Neural cell (in vitro differentiated cells): ENCODE measurements at regions not wholly inside any gene's neighbourhood (a gene's known extent, or its start where the extent isn't known, plus 50 kb on each side); places are given as distances from the start of the nearest gene placed in this dataset.

Experiments used
- H2AFZ ChIP-seq: fragments of 200-600, 300-800 bp; sonication (generic), shearing (Covaris generic); 2 replicates; pipeline ENCODE4 v1.6.0; 2014; ENCODE audit warnings: low read depth, mild to moderate bottlenecking, antibody characterized with exemption, low read length, moderate library complexity
- H3F3A ChIP-seq: fragments of 200-600 bp; shearing (Covaris generic); 2 replicates; pipeline ENCODE4 v1.6.1; 2016; ENCODE audit warnings: mild to moderate bottlenecking, moderate library complexity, mixed read lengths, antibody characterized with exemption, low read length; ENCODE audit not compliant: insufficient read depth, poor library complexity, severe bottlenecking
- H3K27ac ChIP-seq: fragments of 200-600, 300-800 bp; sonication (generic), shearing (Covaris generic); 2 replicates; pipeline ENCODE4 v1.5.1; 2014; ENCODE audit warnings: mild to moderate bottlenecking, low read length, moderate library complexity
- H3K27me3 ChIP-seq: fragments of 300-800, 200-600 bp; sonication (generic), shearing (Covaris generic); 2 replicates; pipeline ENCODE4 v1.6.0; 2014; ENCODE audit warnings: mild to moderate bottlenecking, low read depth, low read length, moderate library complexity; ENCODE audit not compliant: insufficient read depth
- H3K36me3 ChIP-seq: fragments of 300-800, 200-600 bp; sonication (generic), shearing (Covaris generic); 2 replicates; pipeline ENCODE4 v1.5.1; 2014; ENCODE audit warnings: mild to moderate bottlenecking, antibody characterized with exemption, low read length, moderate library complexity; ENCODE audit not compliant: insufficient read depth
- H3K4me2 ChIP-seq: fragments of 300-800, 200-600 bp; sonication (generic), shearing (Covaris generic); 2 replicates; pipeline ENCODE4 v1.6.0; 2014; ENCODE audit warnings: mild to moderate bottlenecking, low read length
- H3K4me3 ChIP-seq: fragments of 300-800, 200-600 bp; sonication (generic), shearing (Covaris generic); 2 replicates; pipeline ENCODE4 v1.5.1; 2014; ENCODE audit warnings: mild to moderate bottlenecking, low read length, moderate library complexity
- H3K79me2 ChIP-seq: fragments of 200-600 bp; shearing (Covaris generic); replicated peaks from 2 replicates; pipeline ENCODE4 v1.6.0; 2014; ENCODE audit warnings: mild to moderate bottlenecking, low read length, moderate library complexity; ENCODE audit not compliant: insufficient read depth
- H3K9ac ChIP-seq: fragments of 300-800, 200-600 bp; sonication (generic), shearing (Covaris generic); 2 replicates; pipeline ENCODE4 v1.6.1; 2016; ENCODE audit warnings: mild to moderate bottlenecking, low read length, mixed read lengths
- H3K9me2 ChIP-seq: fragments of 200-600 bp; shearing (Covaris generic); 2 replicates; pipeline ENCODE4 v1.6.1; 2016; ENCODE audit warnings: mild to moderate bottlenecking, low read length, mixed read lengths; ENCODE audit not compliant: insufficient read depth
- H3K9me3 ChIP-seq: fragments of 200-600, 300-800 bp; sonication (generic), shearing (Covaris generic); 2 replicates; pipeline ENCODE4 v1.6.1; 2016; ENCODE audit warnings: mild to moderate bottlenecking, mixed run types, low read length, moderate library complexity, mixed read lengths
- H4K20me1 ChIP-seq: fragments of 200-600 bp; shearing (Covaris generic); 2 replicates; pipeline ENCODE4 v1.6.1; 2016; ENCODE audit warnings: mild to moderate bottlenecking, mixed run types; ENCODE audit not compliant: insufficient read depth
- CTCF ChIP-seq: fragments of 450-650 bp; IDR thresholded peaks from 2 replicates; pipeline ENCODE4 v1.5.1; 2014; ENCODE audit warnings: antibody characterized with exemption, mild to moderate bottlenecking, moderate library complexity; ENCODE audit not compliant: poor library complexity, severe bottlenecking
- EP300 ChIP-seq: fragments of 450-650 bp; conservative IDR thresholded peaks from 2 replicates; pipeline ENCODE4 v1.6.1; 2014; ENCODE audit warnings: antibody characterized with exemption, mild to moderate bottlenecking, moderate library complexity; ENCODE audit not compliant: poor library complexity, severe bottlenecking
- EZH2 ChIP-seq: fragments of 200-600, 300-800 bp; shearing (Covaris generic), sonication (generic); IDR thresholded peaks from 2 replicates; pipeline ENCODE4 v1.6.1; 2014; ENCODE audit warnings: antibody characterized with exemption, low read length, borderline replicate concordance, mild to moderate bottlenecking; ENCODE audit not compliant: insufficient read depth, poor library complexity, severe bottlenecking
- MXI1 ChIP-seq: fragments of 450-650 bp; conservative IDR thresholded peaks from 2 replicates; pipeline ENCODE4 v1.6.1; 2014; ENCODE audit warnings: antibody characterized with exemption, mild to moderate bottlenecking; ENCODE audit not compliant: poor library complexity, severe bottlenecking
- POLR2AphosphoS5 ChIP-seq: IDR thresholded peaks from 2 replicates; pipeline ENCODE4 v1.6.1; 2012
- RAD21 ChIP-seq: fragments of 450-650 bp; conservative IDR thresholded peaks from 2 replicates; pipeline ENCODE4 v1.6.1; 2014; ENCODE audit warnings: antibody characterized with exemption, mild to moderate bottlenecking, moderate library complexity
- REST ChIP-seq: IDR thresholded peaks from 2 replicates; pipeline ENCODE4 v1.6.1; 2012; ENCODE audit warnings: borderline replicate concordance
- SMC3 ChIP-seq: fragments of 450-650 bp; conservative IDR thresholded peaks from 2 replicates; pipeline ENCODE4 v1.6.1; 2014; ENCODE audit warnings: antibody characterized with exemption, mild to moderate bottlenecking, moderate library complexity; ENCODE audit not compliant: poor library complexity
- TAF1 ChIP-seq: IDR thresholded peaks from 2 replicates; pipeline ENCODE4 v1.6.1; 2012; ENCODE audit warnings: low read depth

GRCh38 chr21:27741736-27742135 lies 774.8 kb upstream of the ADAMTS5 start:
- TF ChIP-seq MXI1 (no peak), REST (no peak), POLR2AphosphoS5 (no peak), TAF1 (no peak), EZH2 (no peak), CTCF (no peak), SMC3 (no peak), EP300 (no peak), RAD21 (no peak)
- Histone ChIP-seq H3K27ac (no peak overlapping the region), H3F3A (no peaks in the 10 kb centered on the region), H2AFZ (no peak overlapping the region), H4K20me1 (no peaks in the 10 kb centered on the region), H3K27me3 (no peaks in the 10 kb centered on the region), H3K36me3 (no peaks in the 10 kb centered on the region), H3K9me2 (no peaks in the 10 kb centered on the region), H3K9ac (no peak overlapping the region), H3K4me2 (no peak overlapping the region), H3K79me2 (no peaks in the 10 kb centered on the region), H3K9me3 (no peaks in the 10 kb centered on the region), H3K4me3 (no peak overlapping the region)

GRCh38 chr21:27740084-27740483 lies 773.2 kb upstream of the ADAMTS5 start:
- Histone ChIP-seq H3K27ac (no peak overlapping the region), H2AFZ (no peak overlapping the region), H3K4me2 (no peak overlapping the region), H4K20me1 (no peaks in the 10 kb centered on the region), H3F3A (no peaks in the 10 kb centered on the region), H3K27me3 (no peaks in the 10 kb centered on the region), H3K9me2 (no peaks in the 10 kb centered on the region), H3K4me3 (no peak overlapping the region), H3K9me3 (no peaks in the 10 kb centered on the region), H3K79me2 (no peaks in the 10 kb centered on the region), H3K9ac (no peak overlapping the region), H3K36me3 (no peaks in the 10 kb centered on the region)
- TF ChIP-seq POLR2AphosphoS5 (no peak), REST (no peak)
